ENCODE measurements at regions not wholly inside any gene's neighbourhood (a gene's known extent, or its start where the extent isn't known, plus 50 kb on each side); places are given as distances from the start of the nearest gene placed in this dataset.

DNA sequence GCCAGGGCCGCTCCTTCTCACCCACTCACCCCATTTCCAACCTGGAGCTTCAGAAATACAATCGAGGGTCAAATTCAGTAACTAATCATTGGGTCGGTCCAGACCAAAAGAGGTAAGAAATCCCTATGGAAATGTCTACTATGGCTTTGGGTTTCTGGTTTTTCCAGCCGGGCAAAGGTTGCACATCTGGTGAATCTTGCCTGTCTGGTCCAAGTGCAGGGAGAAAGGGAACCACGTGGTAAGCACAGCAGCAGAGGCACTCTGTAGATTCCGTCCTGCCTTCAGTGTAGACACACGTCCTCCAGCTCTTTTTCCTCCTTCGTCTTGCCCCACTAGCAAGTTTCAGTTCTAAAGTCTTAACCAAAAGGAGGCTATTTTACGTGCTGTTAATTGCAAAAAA, 218.0 kb upstream of the JADE1 start:
- no peak for DNase-seq (ENCODE audit: low read depth, low spot score)
- in situ Hi-C loops (cut with HindIII; ENCODE audit: low pct_unique_long_range_greater_than_20kb, low sequenced_read_pairs), result no loop called here

DNA sequence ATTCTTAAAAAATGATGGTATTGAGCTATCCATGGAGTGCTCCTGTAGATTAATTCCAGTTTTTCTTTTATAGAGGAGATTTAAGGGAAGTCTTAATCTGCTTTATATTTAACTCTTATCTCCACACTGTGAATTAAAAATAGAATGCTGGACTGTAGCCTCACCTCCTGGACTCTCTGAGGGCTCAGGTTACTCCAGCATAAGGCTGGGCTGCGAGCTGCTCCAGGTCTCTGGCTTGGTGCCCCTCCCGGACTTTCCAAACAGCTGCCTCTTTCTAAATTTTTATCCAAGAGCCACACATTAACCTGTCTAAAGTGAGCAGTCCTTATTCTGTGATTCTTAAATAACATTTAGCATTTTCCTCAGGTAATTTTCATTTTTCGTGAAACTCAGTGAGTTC, 218.7 kb upstream of the JADE1 start:
- no peak for DNase-seq (ENCODE audit: low read depth, low spot score)
- in situ Hi-C loops (cut with HindIII; ENCODE audit: low pct_unique_long_range_greater_than_20kb, low sequenced_read_pairs), result no loop called here

DNA sequence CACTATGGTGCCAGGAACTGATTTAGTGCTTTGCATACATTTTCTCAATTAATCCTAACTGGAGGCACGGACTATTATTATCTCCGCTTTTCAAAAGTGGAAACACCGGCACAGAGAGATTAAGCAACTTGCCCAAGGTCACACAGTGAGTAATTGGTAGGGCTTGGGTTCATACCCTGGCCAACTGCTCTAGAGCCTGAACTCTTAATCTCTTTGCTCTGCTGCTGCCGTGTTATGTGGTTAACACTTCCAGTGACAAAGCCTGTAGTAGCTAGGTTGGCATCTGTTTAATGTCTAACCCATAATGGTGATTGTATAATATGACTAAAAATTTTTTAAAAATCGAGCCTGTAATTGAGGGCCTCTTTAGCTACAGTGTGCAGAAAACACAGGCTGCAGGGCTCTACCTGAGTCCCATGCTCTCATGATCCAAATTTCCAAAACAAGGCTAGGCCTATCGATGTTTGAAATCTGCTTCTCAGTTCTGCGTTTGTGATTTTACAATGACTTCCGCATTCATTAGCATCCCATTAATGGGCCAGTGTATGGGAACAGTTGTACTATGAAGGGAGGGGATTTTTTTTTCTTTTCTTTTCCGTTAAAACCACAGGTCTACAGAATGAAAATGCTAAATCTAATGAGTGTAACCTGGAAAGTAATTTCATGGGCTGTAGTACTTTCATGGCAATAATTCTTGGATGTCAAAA, 219.3 kb upstream of the JADE1 start:
- in situ Hi-C loops (cut with HindIII; ENCODE audit: low pct_unique_long_range_greater_than_20kb, low sequenced_read_pairs), result no loop called here
- no peak for DNase-seq (ENCODE audit: low read depth, low spot score)

DNA sequence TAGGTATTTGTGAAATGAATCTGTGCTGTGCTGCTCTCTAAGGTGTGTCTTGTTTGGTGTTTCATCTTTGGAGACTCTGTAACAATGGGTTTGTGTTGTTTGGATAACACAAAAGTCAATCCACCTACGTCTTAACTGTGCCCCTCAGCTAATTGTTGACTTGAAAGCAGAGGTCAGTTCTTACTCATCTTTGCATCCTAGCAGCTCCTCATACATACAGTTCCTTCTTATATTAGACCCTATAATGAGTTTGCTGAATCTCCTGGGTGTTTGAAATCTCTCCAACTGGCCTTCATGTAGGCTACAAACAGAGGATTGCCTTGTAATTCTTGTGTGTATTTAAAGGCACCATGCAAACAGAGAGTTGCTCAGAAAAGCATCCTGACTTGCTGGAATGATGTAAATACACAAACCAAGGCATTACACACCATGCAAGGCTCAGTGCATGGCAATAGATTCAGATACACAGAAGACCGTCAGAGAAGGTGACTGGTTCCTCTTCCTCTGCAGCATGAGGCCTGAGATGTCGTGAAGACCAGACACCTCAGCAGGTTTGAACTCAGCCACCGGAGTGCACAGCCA, 220.0 kb upstream of the JADE1 start:
- in situ Hi-C loops (cut with HindIII; ENCODE audit: low pct_unique_long_range_greater_than_20kb, low sequenced_read_pairs), result no loop called here
- no peak for DNase-seq (ENCODE audit: low read depth, low spot score)

DNA sequence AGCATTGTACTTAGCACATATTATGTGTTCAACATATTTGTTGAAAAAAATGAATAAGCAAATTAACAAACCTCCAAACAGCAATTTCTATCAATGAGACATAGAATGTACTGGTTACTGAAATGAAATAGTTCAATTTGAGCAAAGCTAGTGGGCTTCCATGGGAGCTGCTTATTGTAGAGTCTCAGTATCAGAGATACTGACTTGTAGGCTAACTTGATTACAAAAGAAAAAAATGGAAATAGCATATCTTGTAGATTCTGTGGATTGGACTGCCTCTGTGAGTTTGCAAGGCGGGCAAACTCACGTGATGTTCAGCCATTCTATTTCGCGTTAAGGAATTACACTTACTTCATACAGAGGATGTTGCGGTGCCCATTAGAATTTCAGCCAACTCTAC, 222.1 kb upstream of the JADE1 start:
- DNase-seq (ENCODE audit: low read depth, low spot score), result no peak
- in situ Hi-C loops (cut with HindIII; ENCODE audit: low pct_unique_long_range_greater_than_20kb, low sequenced_read_pairs), result no loop called here

DNA sequence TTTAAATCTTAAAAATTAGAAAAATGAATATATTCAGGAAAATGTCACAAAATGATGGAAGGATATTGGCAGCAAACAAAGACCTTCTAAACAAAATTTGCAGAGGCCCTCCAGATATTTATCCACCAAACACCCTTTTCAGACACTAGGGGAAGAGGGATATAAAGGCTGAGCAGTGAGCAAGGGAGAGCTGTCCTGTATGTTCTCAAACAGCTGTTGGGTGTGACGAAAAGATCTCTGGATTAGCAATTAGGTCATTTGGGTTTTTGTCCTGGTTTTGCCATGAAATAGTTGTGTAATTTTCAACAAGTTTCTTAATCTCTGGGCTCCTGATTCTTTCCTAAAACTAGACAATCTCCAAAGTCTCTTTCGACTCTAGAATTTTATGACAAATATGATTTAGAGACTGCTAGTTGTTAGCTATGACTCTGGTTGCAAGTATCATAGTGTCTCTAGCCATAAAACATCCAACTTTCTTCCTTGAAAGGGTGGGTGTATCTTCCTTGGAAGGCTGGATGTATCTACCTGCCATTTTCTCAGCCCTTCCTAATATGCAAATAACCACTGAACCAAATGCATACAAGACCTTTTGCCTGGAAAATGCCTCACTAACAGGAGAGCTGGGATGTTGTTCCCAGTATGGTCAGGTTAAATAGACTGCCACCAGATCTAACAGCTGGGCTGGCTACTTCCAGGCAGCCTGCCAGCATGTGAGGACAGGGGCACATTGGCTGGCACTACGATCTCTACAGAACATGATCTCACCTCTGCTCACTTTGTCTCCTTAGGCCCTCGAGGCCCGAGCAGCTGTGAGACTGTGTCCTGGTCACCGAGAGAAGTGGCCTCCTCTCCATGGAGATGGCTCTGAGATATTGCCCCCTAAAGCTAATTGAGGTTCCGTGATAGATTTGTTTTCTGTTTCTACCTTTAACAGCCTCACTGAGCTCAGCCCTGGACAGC, 225.5 kb upstream of the JADE1 start:
- in situ Hi-C loops (cut with HindIII; ENCODE audit: low pct_unique_long_range_greater_than_20kb, low sequenced_read_pairs), result no loop called here
- DNase-seq (ENCODE audit: low read depth, low spot score), result no peak

DNA sequence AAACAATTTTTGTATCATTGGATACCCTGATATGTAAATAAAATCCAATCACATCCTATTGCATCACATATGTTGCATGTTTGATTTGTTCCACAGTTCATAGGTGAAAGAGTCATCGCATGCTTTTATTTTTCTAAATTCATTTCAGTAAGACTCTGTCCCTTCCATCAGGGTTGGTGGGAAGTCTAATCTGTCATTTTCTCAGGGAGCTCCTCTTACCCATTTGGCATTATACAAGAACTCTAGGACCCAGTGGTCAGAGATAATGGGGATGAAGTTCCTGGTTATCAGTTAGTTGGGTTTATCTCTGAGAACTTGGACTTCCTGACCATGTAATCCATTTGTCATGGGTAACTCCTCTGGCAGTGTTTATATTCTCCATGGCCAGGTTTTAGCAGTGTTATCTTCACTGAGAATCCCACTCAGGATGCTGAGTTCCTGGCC, 227.1 kb upstream of the JADE1 start:
- in situ Hi-C loops (cut with HindIII; ENCODE audit: low pct_unique_long_range_greater_than_20kb, low sequenced_read_pairs), result no loop called here
- no peak for DNase-seq (ENCODE audit: low read depth, low spot score)

DNA sequence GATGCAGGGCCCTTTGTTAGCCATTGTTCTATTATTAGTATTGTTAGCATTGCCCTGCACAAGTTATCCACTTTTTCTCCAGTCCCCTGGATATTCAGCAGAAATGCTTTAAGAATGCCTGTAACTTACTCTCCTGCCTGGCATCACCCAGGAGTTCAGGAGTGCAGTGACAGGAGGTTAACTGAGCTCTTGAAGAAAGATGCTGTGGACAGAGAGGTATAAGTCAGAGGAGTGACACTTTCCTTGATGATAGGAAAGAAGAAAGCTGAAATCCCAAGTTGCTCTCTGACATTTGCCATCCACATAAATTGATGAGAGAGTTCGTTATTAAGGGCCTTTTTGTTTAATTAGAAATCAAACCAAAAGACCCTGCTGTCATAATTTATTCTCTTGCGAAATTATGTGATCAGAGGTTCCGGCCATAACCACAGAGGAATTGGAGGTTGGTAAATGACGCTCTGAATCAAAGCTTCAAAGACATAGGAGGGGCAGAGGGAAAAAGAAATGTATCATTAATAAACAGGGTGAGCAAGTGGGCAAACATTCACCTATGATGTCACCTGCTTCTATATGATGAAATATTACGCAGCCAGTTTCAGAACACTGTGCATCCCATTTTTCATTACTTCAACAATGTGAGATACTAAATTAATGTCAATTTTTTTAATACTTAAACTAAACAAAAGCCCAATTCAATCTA, 230.2 kb upstream of the JADE1 start:
- no peak for DNase-seq (ENCODE audit: low read depth, low spot score)
- in situ Hi-C loops (cut with HindIII; ENCODE audit: low pct_unique_long_range_greater_than_20kb, low sequenced_read_pairs), result no loop called here

DNA sequence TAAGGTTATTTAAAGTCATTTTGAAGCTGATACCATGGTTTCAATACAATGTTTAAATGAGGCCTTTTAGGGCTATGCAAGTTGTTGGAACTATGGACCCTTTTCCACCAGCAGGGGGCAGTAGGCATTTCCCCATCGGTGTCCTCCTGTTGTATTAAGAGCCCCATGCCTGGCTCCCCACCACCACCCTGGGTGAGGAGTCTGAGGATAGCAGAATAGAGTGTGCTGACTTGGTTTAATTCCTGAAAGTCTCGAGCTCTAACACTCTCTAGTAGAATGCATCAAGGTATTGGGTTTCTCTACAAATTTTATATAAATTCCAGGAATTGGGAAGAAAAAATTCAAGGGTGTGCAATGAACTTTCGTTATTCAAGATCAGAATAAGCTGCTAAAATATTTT, 234.8 kb upstream of the JADE1 start:
- DNase-seq (ENCODE audit: low read depth, low spot score), result peak; percentile 81
- in situ Hi-C loops (cut with HindIII; ENCODE audit: low pct_unique_long_range_greater_than_20kb, low sequenced_read_pairs), result no loop called here

DNA sequence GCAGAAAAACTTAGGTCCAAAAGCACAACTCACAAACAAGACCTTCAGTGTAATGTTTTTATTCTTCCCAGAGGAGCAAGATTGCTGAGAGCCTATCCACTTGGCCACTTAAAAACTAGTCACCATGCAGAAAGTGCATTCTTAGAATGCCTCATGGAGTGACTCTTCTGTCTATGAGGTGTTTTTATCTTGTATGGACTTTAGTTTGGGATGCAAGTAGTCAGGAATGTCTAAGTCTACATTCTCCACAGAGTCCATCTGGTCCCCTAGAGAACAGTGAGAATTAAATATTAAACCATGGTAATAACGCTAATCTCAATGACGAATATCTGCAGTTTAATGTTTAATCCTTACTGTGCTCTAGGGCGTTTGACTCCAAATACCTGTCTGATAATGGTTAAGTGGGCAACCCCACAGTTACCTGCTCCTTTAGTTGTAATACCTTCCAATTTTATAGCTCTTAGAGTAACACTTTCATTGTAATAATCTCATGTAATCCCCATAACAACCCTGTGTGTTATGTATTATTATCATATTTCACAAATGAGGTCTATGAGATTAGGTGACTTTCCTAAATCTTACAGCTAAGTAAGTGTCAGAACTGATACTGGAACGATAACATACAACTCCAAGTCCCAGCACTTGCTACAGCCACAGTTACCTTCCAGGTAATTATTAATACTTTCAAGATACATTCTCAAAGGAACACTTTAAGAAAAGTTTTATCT, 235.6 kb upstream of the JADE1 start:
- no peak for DNase-seq (ENCODE audit: low read depth, low spot score)

DNA sequence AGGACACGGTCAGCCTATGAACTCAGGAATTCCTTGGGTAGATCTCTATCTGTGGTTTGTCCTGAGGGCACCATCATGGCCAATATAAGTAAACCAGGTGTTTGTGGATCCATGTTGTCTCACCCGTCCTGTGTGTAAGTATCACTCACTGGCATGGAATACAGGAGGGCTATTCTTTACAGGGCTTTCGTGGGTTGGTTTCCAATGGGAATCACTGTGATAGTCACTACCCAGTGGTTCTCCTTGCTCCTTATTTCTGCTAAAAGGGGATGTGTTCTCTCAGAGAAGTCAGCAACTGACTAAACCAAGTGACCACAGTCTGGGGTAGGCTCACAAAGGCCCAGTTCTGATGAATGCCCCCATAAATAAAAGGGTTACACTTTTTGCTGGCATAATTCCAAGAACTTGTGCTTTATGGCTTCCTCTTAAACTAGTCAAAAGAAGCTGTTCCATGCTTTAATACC, 236.7 kb upstream of the JADE1 start:
- in situ Hi-C loops (cut with HindIII; ENCODE audit: low pct_unique_long_range_greater_than_20kb, low sequenced_read_pairs), result no loop called here

More for the DNA sequence above, 235.6 kb upstream of the JADE1 start:
- in situ Hi-C loops (cut with HindIII; ENCODE audit: low pct_unique_long_range_greater_than_20kb, low sequenced_read_pairs), result no loop called here

DNA sequence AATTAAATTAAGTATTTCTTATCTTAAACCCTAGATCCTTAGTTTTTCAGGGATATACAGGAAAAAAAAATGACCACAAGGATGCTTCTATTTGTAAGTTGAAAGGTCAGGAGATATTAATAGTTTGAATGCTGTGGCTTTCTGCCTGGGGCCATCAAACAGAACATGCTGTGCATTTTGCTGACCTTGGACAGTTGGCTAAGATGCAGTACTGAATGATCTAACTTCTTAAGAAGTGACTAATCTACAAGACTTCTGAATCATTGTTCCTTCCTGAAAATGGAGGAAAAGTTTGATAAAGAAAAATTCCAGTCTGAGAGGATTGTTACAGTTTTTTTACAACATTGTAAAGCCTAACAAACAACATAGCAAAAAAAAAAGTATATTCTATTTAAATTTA, 237.8 kb upstream of the JADE1 start:
- in situ Hi-C loops (cut with HindIII; ENCODE audit: low pct_unique_long_range_greater_than_20kb, low sequenced_read_pairs), result no loop called here
- peak; percentile 72 for DNase-seq (ENCODE audit: low read depth, low spot score)

More for the DNA sequence above, 236.7 kb upstream of the JADE1 start:
- DNase-seq (ENCODE audit: low read depth, low spot score), result peak; percentile 59

DNA sequence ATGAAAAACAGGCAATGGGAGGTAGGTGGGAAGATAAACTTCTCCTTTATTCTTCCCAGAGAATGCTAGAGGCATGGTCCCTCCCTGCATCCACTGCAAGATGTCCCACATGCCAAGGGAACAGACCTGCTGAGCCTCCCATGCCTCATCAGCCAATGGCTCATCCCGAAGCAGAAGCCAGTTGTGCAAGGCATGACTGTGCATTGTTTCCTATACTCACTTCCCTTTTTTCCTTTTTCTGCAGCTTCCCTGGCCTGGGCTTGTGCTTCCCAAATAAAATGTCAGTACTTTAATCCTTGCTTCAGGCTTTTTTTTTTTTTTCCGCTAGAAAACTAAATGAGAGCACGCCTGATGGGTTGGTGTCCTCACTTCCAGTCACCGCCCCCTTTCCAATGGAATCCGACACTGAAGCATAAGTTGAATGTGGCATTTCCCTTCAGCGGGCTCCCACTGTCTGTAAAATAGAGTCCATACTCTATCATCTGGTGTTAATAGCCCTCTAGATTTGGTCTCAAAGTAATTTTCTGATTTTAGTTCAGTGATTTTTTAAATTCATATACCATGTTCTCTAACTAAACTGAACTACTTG, 239.0 kb upstream of the JADE1 start:
- DNase-seq (ENCODE audit: low read depth, low spot score), result peak; percentile 9
- in situ Hi-C loops (cut with HindIII; ENCODE audit: low pct_unique_long_range_greater_than_20kb, low sequenced_read_pairs), result no loop called here

DNA sequence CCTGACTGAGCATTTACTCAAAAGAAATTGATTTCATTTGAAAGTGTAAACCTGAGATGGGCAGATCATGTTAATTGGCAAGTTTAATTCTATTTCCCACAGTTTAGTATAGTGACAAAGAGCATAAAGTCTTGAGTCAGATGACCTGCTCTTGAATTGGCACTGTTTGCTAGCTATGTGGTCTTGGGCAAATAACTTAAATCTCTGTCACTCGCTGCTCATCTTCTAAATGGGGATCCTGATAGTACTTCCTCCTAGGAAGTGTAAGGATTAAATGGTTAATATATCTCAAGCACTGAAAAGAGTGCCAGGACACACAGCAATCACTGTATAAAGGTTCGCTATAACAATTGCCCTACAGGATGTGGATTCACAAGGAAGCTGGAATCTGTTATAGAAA, 242.8 kb upstream of the JADE1 start:
- in situ Hi-C loops (cut with HindIII; ENCODE audit: low pct_unique_long_range_greater_than_20kb, low sequenced_read_pairs), result no loop called here
- DNase-seq (ENCODE audit: low read depth, low spot score), result no peak

DNA sequence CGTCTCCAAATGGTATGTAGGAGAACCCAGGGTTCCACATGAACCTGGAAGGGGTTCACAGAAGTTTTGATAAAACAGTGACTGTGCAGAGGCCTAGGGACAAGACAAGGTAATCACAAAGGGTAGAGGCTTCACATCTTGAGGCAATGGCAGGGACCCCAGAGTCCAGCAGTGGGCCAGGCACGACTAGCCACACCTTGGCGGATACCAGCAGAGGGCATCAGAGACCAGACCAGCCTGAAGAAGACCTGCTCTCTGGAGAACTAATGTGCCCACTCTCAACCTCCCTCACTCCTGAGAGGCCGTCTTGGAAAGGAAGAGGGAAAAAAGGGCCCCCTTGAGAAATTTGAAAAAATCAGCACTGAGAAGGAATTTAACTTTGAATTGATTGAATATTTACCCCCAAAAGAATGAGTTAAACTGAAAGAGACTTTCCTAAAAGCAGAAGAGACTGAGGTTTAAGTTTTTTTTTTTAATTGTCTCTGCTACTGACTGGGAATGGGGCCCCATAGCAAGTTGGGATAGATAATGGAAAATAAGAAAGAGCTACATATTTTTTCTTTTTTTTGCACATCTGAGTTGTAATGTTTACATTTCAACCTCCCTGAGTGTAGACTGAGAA, 243.8 kb upstream of the JADE1 start:
- DNase-seq (ENCODE audit: low read depth, low spot score), result peak; percentile 72
- in situ Hi-C loops (cut with HindIII; ENCODE audit: low pct_unique_long_range_greater_than_20kb, low sequenced_read_pairs), result no loop called here

DNA sequence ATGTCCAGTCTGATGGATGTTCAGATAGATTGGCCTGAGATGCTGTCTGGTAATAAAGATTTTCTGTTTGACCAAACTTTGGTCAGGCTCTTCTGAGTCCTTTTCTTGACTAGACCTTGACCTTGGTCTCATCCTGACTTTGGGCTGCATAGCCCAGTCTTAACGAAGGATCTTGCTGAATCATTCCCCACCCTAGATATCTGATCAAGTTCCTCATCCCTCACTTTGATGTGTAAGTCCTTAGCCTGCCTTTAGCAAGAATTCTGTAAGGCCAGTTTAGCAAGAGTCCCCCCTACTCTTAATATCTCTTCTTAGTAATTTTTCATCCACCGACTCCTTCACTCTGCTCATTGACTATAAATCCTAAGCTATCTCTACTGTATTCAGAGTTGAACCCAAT, 244.4 kb upstream of the JADE1 start:
- in situ Hi-C loops (cut with HindIII; ENCODE audit: low pct_unique_long_range_greater_than_20kb, low sequenced_read_pairs), result no loop called here
- DNase-seq (ENCODE audit: low read depth, low spot score), result no peak

Data from SK-MEL-5 (cell line).